NT2/D1 (cell line): ENCODE measurements at regions not wholly inside any gene's neighbourhood (a gene's known extent, or its start where the extent isn't known, plus 50 kb on each side); places are given as distances from the start of the nearest gene placed in this dataset.

Experiments
- DNase-seq: peaks from one replicate; pipeline ENCODE4 v3.0.0-alpha.2; 2011; ENCODE audit warnings: low read depth, low spot score
- H3K27me3 ChIP-seq: 2 replicates; pipeline ENCODE4 v1.6.0; 2011; ENCODE audit warnings: mild to moderate bottlenecking; ENCODE audit not compliant: insufficient read length, insufficient read depth
- H3K36me3 ChIP-seq: 2 replicates; pipeline ENCODE4 v1.6.1; 2011; ENCODE audit warnings: mild to moderate bottlenecking, low read length, mixed read lengths; ENCODE audit not compliant: insufficient read depth, insufficient read length
- H3K4me1 ChIP-seq: 2 replicates; pipeline ENCODE4 v1.5.1; 2011; ENCODE audit not compliant: insufficient read depth, insufficient read length
- H3K4me3 ChIP-seq: 2 replicates; pipeline ENCODE4 v1.5.1; 2011; ENCODE audit warnings: low read depth; ENCODE audit not compliant: insufficient read length
- H3K9ac ChIP-seq: 2 replicates; pipeline ENCODE4 v1.6.0; 2011; ENCODE audit warnings: low read depth; ENCODE audit not compliant: insufficient read length
- H3K9me3 ChIP-seq: 2 replicates; pipeline ENCODE4 v1.5.1; 2011; ENCODE audit warnings: mild to moderate bottlenecking, low read length; ENCODE audit not compliant: insufficient read depth
- SUZ12 ChIP-seq: IDR thresholded peaks from 2 replicates; pipeline ENCODE4 v1.6.1; 2011; ENCODE audit not compliant: insufficient read length, insufficient read depth; ENCODE audit errors: extremely low read depth
- YY1 ChIP-seq: IDR thresholded peaks from 2 replicates; pipeline ENCODE4 v1.6.1; 2011; ENCODE audit not compliant: insufficient read length, insufficient read depth
- ZNF274 ChIP-seq: IDR thresholded peaks from 2 replicates; pipeline ENCODE4 v1.6.1; 2011; ENCODE audit warnings: mild to moderate bottlenecking, low read depth, low read length

- Histone ChIP-seq H3K9me3 (peaks cover 10% of the 10 kb centered on the region; the same call in 1 of the 2 replicates), H3K4me1 (peaks cover 3% of the 10 kb centered on the region), H3K27me3 (no peaks in the 10 kb centered on the region), H3K9ac (no peak overlapping the region), H3K4me3 (no peak overlapping the region), H3K36me3 (no peaks in the 10 kb centered on the region)
- TF ChIP-seq SUZ12 (no peak), ZNF274 (no peak), YY1 (no peak)
- no peak for DNase-seq
Observed at GRCh38 chr2:128777196-128778035, 458.7 kb upstream of the HS6ST1 start.

- no peaks in the 10 kb centered on the region for H3K27me3 ChIP-seq
Observed at GRCh38 chr2:128778843-128779242, 460.2 kb upstream of the HS6ST1 start.

GRCh38 chr2:128779301-128780095 is 460.8 kb upstream of the HS6ST1 start:
- Histone ChIP-seq H3K9ac (no peak overlapping the region), H3K4me1 (peaks cover 3% of the 10 kb centered on the region), H3K9me3 (peaks cover 10% of the 10 kb centered on the region; the same call in 1 of the 2 replicates), H3K36me3 (no peaks in the 10 kb centered on the region), H3K4me3 (no peak overlapping the region), H3K27me3 (no peaks in the 10 kb centered on the region)
- DNase-seq = no peak
- TF ChIP-seq YY1 (no peak), ZNF274 (no peak), SUZ12 (no peak)

More at GRCh38 chr2:128778843-128779242, 460.2 kb upstream of the HS6ST1 start:
- Histone ChIP-seq H3K36me3 (no peaks in the 10 kb centered on the region), H3K9me3 (peaks cover 10% of the 10 kb centered on the region; the same call in 1 of the 2 replicates), H3K9ac (no peak overlapping the region), H3K4me3 (no peak overlapping the region), H3K4me1 (peaks cover 3% of the 10 kb centered on the region)
- TF ChIP-seq ZNF274 (no peak), YY1 (no peak), SUZ12 (no peak)
- DNase-seq = no peak

GRCh38 chr2:128780434-128781080 is 461.9 kb upstream of the HS6ST1 start:
- Histone ChIP-seq H3K4me1 (peaks cover 3% of the 10 kb centered on the region), H3K9me3 (peaks cover 12% of the 10 kb centered on the region; the same call in 1 of the 2 replicates), H3K4me3 (no peak overlapping the region), H3K27me3 (no peaks in the 10 kb centered on the region), H3K36me3 (no peaks in the 10 kb centered on the region), H3K9ac (no peak overlapping the region)
- no peak for TF ChIP-seq ZNF274
- no peak for TF ChIP-seq SUZ12
- no peak for TF ChIP-seq YY1
- no peak for DNase-seq

- TF ChIP-seq YY1 (no peak), ZNF274 (no peak), SUZ12 (no peak)
- no peaks in the 10 kb centered on the region for H3K36me3 ChIP-seq
- H3K4me1 ChIP-seq = peaks cover 3% of the 10 kb centered on the region
- no peak overlapping the region for H3K4me3 ChIP-seq
- DNase-seq = no peak
- H3K27me3 ChIP-seq = no peaks in the 10 kb centered on the region
- no peak overlapping the region for H3K9ac ChIP-seq
- H3K9me3 ChIP-seq = peaks cover 14% of the 10 kb centered on the region; the same call in 1 of the 2 replicates
Observed at GRCh38 chr2:128781166-128781565, 462.5 kb upstream of the HS6ST1 start.

- TF ChIP-seq SUZ12 (no peak), YY1 (no peak), ZNF274 (no peak)
- H3K9me3 ChIP-seq = peaks cover 14% of the 10 kb centered on the region; the same call in 1 of the 2 replicates
- peaks cover 3% of the 10 kb centered on the region for H3K4me1 ChIP-seq
- DNase-seq = no peak
- H3K9ac ChIP-seq = no peak overlapping the region
- H3K4me3 ChIP-seq = no peak overlapping the region
- no peaks in the 10 kb centered on the region for H3K36me3 ChIP-seq
- H3K27me3 ChIP-seq = no peaks in the 10 kb centered on the region
Observed at GRCh38 chr2:128781585-128782385, 463.1 kb upstream of the HS6ST1 start.
